HepG2 (cell line): ENCODE measurements at regions not wholly inside any gene's neighbourhood (a gene's known extent, or its start where the extent isn't known, plus 50 kb on each side); places are given as distances from the start of the nearest gene placed in this dataset.

Experiments used
- ATAC-seq: fragments of 200-7000 bp; cut with Tn5 transposase; 3 replicates; pipeline ENCODE4 v1.9.1; 2020; ENCODE audit warnings: mild to moderate bottlenecking, moderate library complexity
- BruUV-seq: library from RNA; stranded (reverse); fragments of 400-500 nt; replicated peaks from 2 replicates; lab custom pipeline; 2021; lab: Mats Ljungman, UMichigan
- CTCF ChIA-PET: fragments of 300-600 bp; formaldehyde crosslinking; extraction: SDS; loops from one replicate; lab custom pipeline; 2021; ENCODE audit warnings: low total read pairs, inconsistent platforms, low intra/inter-chr PET ratio; lab: Yijun Ruan, JAX
- POLR2A ChIA-PET: fragments of 350-600 bp; sonication (Branson Sonifier 250); formaldehyde crosslinking; loops from one replicate; lab custom pipeline; 2020; ENCODE audit warnings: antibody characterized with exemption, inconsistent platforms; lab: Yijun Ruan, JAX
- DNase-seq: peaks from one replicate; pipeline ENCODE4 v3.0.0-alpha.2; 2015; ENCODE audit warnings: low spot score
- FAIRE-seq: peaks from 3 replicates; lab custom pipeline; 2011; peaks lifted over from hg19 to GRCh38; lab: Jason Lieb, UNC
- H2AFZ ChIP-seq: one replicate; pipeline ENCODE4 v1.6.1; 2011; ENCODE audit warnings: low read length, inconsistent platforms
- H3K27ac ChIP-seq: fragments of 300-600 bp; 3 replicates; pipeline ENCODE4 v1.8.0; 2011; ENCODE audit warnings: mixed run types, mild to moderate bottlenecking, mixed read lengths, low read length, inconsistent platforms; ENCODE audit not compliant: insufficient read depth; ENCODE audit errors: extremely low read length
- H3K27me3 ChIP-seq, 2 experiments: fragments of 200-600 bp in 1 of 2; 2 replicates in 1 of 2; 3 replicates in 1 of 2; pipeline versions ENCODE4 v1.6.0 to v1.8.0; 2011; ENCODE audit warnings: low read length in 2 of 2, mild to moderate bottlenecking in 2 of 2, moderate library complexity in 2 of 2, inconsistent platforms in 1 of 2; ENCODE audit not compliant: insufficient read depth in 2 of 2, control insufficient read depth in 1 of 2
- H3K36me3 ChIP-seq, 2 experiments: fragments of 200-600 bp in 1 of 2; replicated peaks in 1 of 2; 2 replicates in 1 of 2; 3 replicates in 1 of 2; pipeline versions ENCODE4 v1.5.1 to v1.8.0; 2011; ENCODE audit warnings: low read length in 2 of 2, inconsistent platforms in 1 of 2; ENCODE audit not compliant: insufficient read depth in 2 of 2, control insufficient read depth in 1 of 2
- H3K4me1 ChIP-seq: 2 replicates; pipeline ENCODE4 v1.5.1; 2012; ENCODE audit warnings: low read length, inconsistent platforms; ENCODE audit not compliant: insufficient read depth
- H3K4me2 ChIP-seq: 2 replicates; pipeline ENCODE4 v1.6.0; 2011; ENCODE audit warnings: low read depth, low read length, inconsistent platforms
- H3K4me3 ChIP-seq, 3 experiments: fragments of 200-600 bp in 1 of 3; sonication (generic), shearing (Covaris generic) in 1 of 3; replicated peaks in 1 of 3; 2 replicates each; pipeline ENCODE4 v1.5.1; 2011 to 2016; ENCODE audit warnings: low read length in 3 of 3, inconsistent platforms in 2 of 3, low read depth in 2 of 3, mild to moderate bottlenecking in 2 of 3, control low read depth in 1 of 3, mixed read lengths in 1 of 3; ENCODE audit not compliant: insufficient read depth in 1 of 3
- H3K79me2 ChIP-seq: one replicate; pipeline ENCODE4 v1.6.1; 2011; ENCODE audit warnings: low read length, inconsistent platforms; ENCODE audit not compliant: insufficient read depth
- H3K9ac ChIP-seq: 2 replicates; pipeline ENCODE4 v1.6.0; 2011; ENCODE audit warnings: mild to moderate bottlenecking, low read depth, low read length, inconsistent platforms; ENCODE audit not compliant: insufficient read depth
- H3K9me3 ChIP-seq: 2 replicates; pipeline ENCODE4 v1.5.1; 2012; ENCODE audit warnings: mild to moderate bottlenecking, low read length
- H4K20me1 ChIP-seq: 2 replicates; pipeline ENCODE4 v1.6.0; 2011; ENCODE audit warnings: inconsistent platforms, mild to moderate bottlenecking, low read length, moderate library complexity; ENCODE audit not compliant: insufficient read depth
- ATF2 ChIP-seq: sonication (generic); formaldehyde crosslinking; IDR thresholded peaks from 2 replicates; pipeline ENCODE4 v1.4.0; 2020; ENCODE audit warnings: missing genetic modification reagents
- BRD4 ChIP-seq: sonication (generic); formaldehyde crosslinking; IDR thresholded peaks from 2 replicates; pipeline ENCODE4 v1.4.0; 2020; ENCODE audit warnings: missing genetic modification reagents
- HMGA1 ChIP-seq: sonication (generic); formaldehyde crosslinking; conservative IDR thresholded peaks from 2 replicates; pipeline ENCODE4 v1.4.0; 2020; ENCODE audit warnings: missing genetic modification reagents
- MED1 ChIP-seq: sonication (generic); formaldehyde crosslinking; IDR thresholded peaks from 2 replicates; pipeline ENCODE4 v1.4.0; 2020; ENCODE audit warnings: missing genetic modification reagents
- MED8 ChIP-seq: sonication (generic); formaldehyde crosslinking; IDR thresholded peaks from 2 replicates; pipeline ENCODE4 v1.8.1; 2023; ENCODE audit warnings: mild to moderate bottlenecking, missing genetic modification reagents; ENCODE audit not compliant: insufficient replicate concordance
- NR2F1 ChIP-seq, 2 experiments: fragments of 450-650 bp in 1 of 2; formaldehyde crosslinking in 1 of 2; IDR thresholded peaks; 2 replicates each; pipeline versions ENCODE4 v1.5.0 to v1.6.1; 2016 to 2020; ENCODE audit warnings: mild to moderate bottlenecking in 1 of 2, missing compliant biosample characterization in 1 of 2, missing genetic modification reagents in 1 of 2, moderate library complexity in 1 of 2
- SMAD9 ChIP-seq: sonication (generic); formaldehyde crosslinking; IDR thresholded peaks from 2 replicates; pipeline ENCODE4 v1.5.1; 2020; ENCODE audit warnings: mild to moderate bottlenecking, missing genetic modification reagents
- SSRP1 ChIP-seq: IDR thresholded peaks from 2 replicates; pipeline ENCODE4 v1.6.1; 2016; ENCODE audit warnings: control low read depth
- ZHX1 ChIP-seq: sonication (generic); formaldehyde crosslinking; IDR thresholded peaks from 2 replicates; pipeline ENCODE4 v1.8.1; 2022; ENCODE audit warnings: low read depth, mild to moderate bottlenecking, missing genetic modification reagents
- ZKSCAN1 ChIP-seq: fragments of 150-350 bp; IDR thresholded peaks from 2 replicates; pipeline ENCODE4 v1.6.1; 2014; ENCODE audit warnings: low read length
- ZMYM4 ChIP-seq: sonication (generic); formaldehyde crosslinking; IDR thresholded peaks from 2 replicates; pipeline ENCODE4 v1.8.1; 2023; ENCODE audit warnings: mild to moderate bottlenecking, missing genetic modification reagents
- ZNF253 ChIP-seq: sonication (generic); formaldehyde crosslinking; IDR thresholded peaks from 2 replicates; pipeline ENCODE4 v1.8.0; 2022; ENCODE audit warnings: mild to moderate bottlenecking, missing genetic modification reagents, borderline replicate concordance
- ZNF704 ChIP-seq: sonication (generic); formaldehyde crosslinking; IDR thresholded peaks from 2 replicates; pipeline ENCODE4 v1.8.1; 2023; ENCODE audit warnings: mild to moderate bottlenecking, inconsistent platforms, moderate library complexity, missing genetic modification reagents, borderline replicate concordance
- ZNF75D ChIP-seq: sonication (generic); formaldehyde crosslinking; IDR thresholded peaks from 2 replicates; pipeline ENCODE4 v1.8.1; 2023; ENCODE audit warnings: missing genetic modification reagents, mild to moderate bottlenecking, borderline replicate concordance
- WGBS: methylation state at CpG from one replicate; pipeline ENCODE4 v1.1.6; 2017; ENCODE audit warnings: low lambda C conversion rate; 5-methylcytosine and 5-hydroxymethylcytosine counted together
- in situ Hi-C: cut with HindIII; loops from 2 replicates; pipeline ENCODE4 v1.10.0; 2017; ENCODE audit warnings: low pct_unique_long_range_greater_than_20kb; ENCODE audit not compliant: extremely low pct_ligation_motif_present
- intact Hi-C: fragments of 100-400 bp; cut with micrococcal nuclease; formaldehyde crosslinking; loops from one replicate; pipeline ENCODE4 v1.10.0; 2022; ENCODE audit not compliant: unreplicated experiment
- TF ChIP-seq, protein P1 (sequence below): sonication (generic); formaldehyde crosslinking; IDR thresholded peaks from 2 replicates; pipeline ENCODE4 v1.8.1; 2023; ENCODE audit warnings: mild to moderate bottlenecking, missing genetic modification reagents
- TF ChIP-seq, protein P2 (sequence below): IDR thresholded peaks from 2 replicates; pipeline ENCODE4 v1.6.1; 2016; ENCODE audit warnings: mild to moderate bottlenecking

GRCh38 chr10:118167056-118167700, 120.4 kb upstream of the RAB11FIP2 start (continued):
- TF ChIP-seq BRD4 (CRISPR knock-in tag), result no peak
- no peak for TF ChIP-seq NR2F1 (CRISPR knock-in tag; IDR thresholded peaks at IDR 0.05)
- TF ChIP-seq ZKSCAN1, result no peak
- no peak for TF ChIP-seq ZMYM4 (CRISPR knock-in tag)
- no peak for TF ChIP-seq ATF2 (CRISPR knock-in tag)
- no peak for TF ChIP-seq SMAD9 (CRISPR knock-in tag)
- TF ChIP-seq HMGA1, result no peak
- TF ChIP-seq MED8 (CRISPR knock-in tag), result no peak

DNA sequence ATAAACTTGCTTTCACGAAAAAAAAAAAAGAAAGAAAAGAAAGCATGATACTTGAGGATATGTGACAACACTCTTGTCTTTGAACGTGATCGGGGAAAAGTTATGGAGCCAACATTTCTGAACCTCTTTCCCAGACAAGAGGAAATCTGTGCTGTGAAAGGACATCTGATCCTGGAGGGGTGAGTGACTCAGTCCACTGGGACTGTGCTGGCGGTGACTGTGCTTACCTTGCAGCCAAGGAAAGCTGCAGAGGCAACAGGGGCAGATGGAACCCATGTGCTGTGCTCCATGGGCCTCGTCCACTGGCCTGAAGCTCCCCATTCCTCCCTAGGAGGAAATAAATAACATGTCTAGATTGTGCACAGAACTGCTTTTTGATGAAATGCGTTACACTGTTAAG, 116.5 kb upstream of the RAB11FIP2 start:
- H3K79me2 ChIP-seq, result no peaks in the 10 kb centered on the region
- ChIA-PET POLR2A (no interaction called here), CTCF (no interaction called here)
- H3K9ac ChIP-seq, result no peak overlapping the region
- no peak overlapping the region for H2AFZ ChIP-seq
- in situ Hi-C loops (no loop called here), intact Hi-C loops (no loop called here)
- no peaks in the 10 kb centered on the region for H3K9me3 ChIP-seq
- no peak overlapping the region for H3K4me3 ChIP-seq
- peaks cover 0 to 5% of the 10 kb centered on the region in 2 experiments; a peak in 1 of 5 replicates for H3K27me3 ChIP-seq
- H3K27ac ChIP-seq, result no peak overlapping the region
- WGBS, result 51% methylated on average over 5 of the region's 6 CpGs
- BruUV-seq, result no TSS peak
- no peaks in the 10 kb centered on the region for H4K20me1 ChIP-seq
- H3K4me2 ChIP-seq, result no peak overlapping the region
- no peaks in the 10 kb centered on the region for H3K4me1 ChIP-seq
- FAIRE-seq, result no peak
- ATAC-seq, result no peak
- TF ChIP-seq ZNF75D (CRISPR knock-in tag) (no peak), ZNF253 (no peak), SSRP1 (no peak), ZHX1 (CRISPR knock-in tag) (no peak), ZNF704 (CRISPR knock-in tag) (no peak), MED1 (CRISPR knock-in tag) (no peak)
- TF ChIP-seq, protein P1, sequence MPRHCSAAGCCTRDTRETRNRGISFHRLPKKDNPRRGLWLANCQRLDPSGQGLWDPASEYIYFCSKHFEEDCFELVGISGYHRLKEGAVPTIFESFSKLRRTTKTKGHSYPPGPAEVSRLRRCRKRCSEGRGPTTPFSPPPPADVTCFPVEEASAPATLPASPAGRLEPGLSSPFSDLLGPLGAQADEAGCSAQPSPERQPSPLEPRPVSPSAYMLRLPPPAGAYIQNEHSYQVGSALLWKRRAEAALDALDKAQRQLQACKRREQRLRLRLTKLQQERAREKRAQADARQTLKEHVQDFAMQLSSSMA (CRISPR knock-in tag), result no peak
- TF ChIP-seq, protein P2, sequence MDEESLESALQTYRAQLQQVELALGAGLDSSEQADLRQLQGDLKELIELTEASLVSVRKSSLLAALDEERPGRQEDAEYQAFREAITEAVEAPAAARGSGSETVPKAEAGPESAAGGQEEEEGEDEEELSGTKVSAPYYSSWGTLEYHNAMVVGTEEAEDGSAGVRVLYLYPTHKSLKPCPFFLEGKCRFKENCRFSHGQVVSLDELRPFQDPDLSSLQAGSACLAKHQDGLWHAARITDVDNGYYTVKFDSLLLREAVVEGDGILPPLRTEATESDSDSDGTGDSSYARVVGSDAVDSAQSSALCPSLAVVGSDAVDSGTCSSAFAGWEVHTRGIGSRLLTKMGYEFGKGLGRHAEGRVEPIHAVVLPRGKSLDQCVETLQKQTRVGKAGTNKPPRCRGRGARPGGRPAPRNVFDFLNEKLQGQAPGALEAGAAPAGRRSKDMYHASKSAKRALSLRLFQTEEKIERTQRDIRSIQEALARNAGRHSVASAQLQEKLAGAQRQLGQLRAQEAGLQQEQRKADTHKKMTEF (CRISPR knock-in tag), result no peak
- no peak for DNase-seq
- H3K36me3 ChIP-seq, result no peaks in the 10 kb centered on the region
